Large intestine (tissue), 3 donors: ENCODE measurements at regions not wholly inside any gene's neighbourhood (a gene's known extent, or its start where the extent isn't known, plus 50 kb on each side); places are given as distances from the start of the nearest gene placed in this dataset.

ENCODE experiments used
- DNase-seq, 2 donors: peaks; one replicate each; pipeline versions ENCODE4 v3.0.0 to v3.0.0-alpha.2; 2013
- H3K27ac ChIP-seq: one replicate; pipeline ENCODE4 v1.5.1; 2013; ENCODE audit warnings: low read length
- H3K27me3 ChIP-seq: 2 replicates; pipeline ENCODE4 v1.6.1; 2013; ENCODE audit warnings: low read length; ENCODE audit not compliant: control insufficient read depth, insufficient read depth
- H3K36me3 ChIP-seq: 2 replicates; pipeline ENCODE4 v1.6.1; 2013; ENCODE audit warnings: low read length; ENCODE audit not compliant: control insufficient read depth, insufficient read depth
- H3K4me1 ChIP-seq: one replicate; pipeline ENCODE4 v1.6.1; 2013; ENCODE audit warnings: low read length; ENCODE audit not compliant: control insufficient read depth, insufficient read depth
- H3K4me3 ChIP-seq: one replicate; pipeline ENCODE4 v1.5.1; 2013; ENCODE audit warnings: low read length
- H3K9me3 ChIP-seq: one replicate; pipeline ENCODE4 v1.6.1; 2013; ENCODE audit warnings: mild to moderate bottlenecking, low read depth, low read length, moderate library complexity; ENCODE audit not compliant: control insufficient read depth
- WGBS: methylation state at CpG from one replicate; pipeline ENCODE4 v1.1.5; 2013; ENCODE audit warnings: low lambda C conversion rate; ENCODE audit not compliant: insufficient coverage; 5-methylcytosine and 5-hydroxymethylcytosine counted together

- no peaks in the 10 kb centered on the region for H3K27me3 ChIP-seq
- H3K27ac ChIP-seq: no peak overlapping the region
- H3K4me1 ChIP-seq: no peaks in the 10 kb centered on the region
- no peak for DNase-seq
- peaks cover 3% of the 10 kb centered on the region for H3K9me3 ChIP-seq
- no peak overlapping the region for H3K4me3 ChIP-seq
- WGBS: 89% methylated on average over 1 of the region's 4 CpGs
- no peaks in the 10 kb centered on the region for H3K36me3 ChIP-seq
Observed at GRCh38 chr1:232893481-232894313, 56.7 kb upstream of the NTPCR start.

GRCh38 chr1:232894436-232894835 is 56.0 kb upstream of the NTPCR start:
- Histone ChIP-seq H3K4me3 (no peak overlapping the region), H3K9me3 (peaks cover 5% of the 10 kb centered on the region), H3K36me3 (no peaks in the 10 kb centered on the region), H3K27ac (no peak overlapping the region), H3K27me3 (no peaks in the 10 kb centered on the region), H3K4me1 (no peaks in the 10 kb centered on the region)
- no peak for DNase-seq
- no CpG with 5 or more reads among the region's 3 CpGs for WGBS

GRCh38 chr1:232897949-232898465 is 52.4 kb upstream of the NTPCR start:
- no CpG with 5 or more reads among the region's 7 CpGs for WGBS
- no peak overlapping the region for H3K4me3 ChIP-seq
- H3K9me3 ChIP-seq: peaks cover 2% of the 10 kb centered on the region
- DNase-seq: no peak
- peaks cover 27% of the 10 kb centered on the region for H3K4me1 ChIP-seq
- no peaks in the 10 kb centered on the region for H3K27me3 ChIP-seq
- no peak overlapping the region for H3K27ac ChIP-seq
- H3K36me3 ChIP-seq: no peaks in the 10 kb centered on the region

- Histone ChIP-seq H3K9me3 (peaks cover 2% of the 10 kb centered on the region), H3K36me3 (no peaks in the 10 kb centered on the region), H3K4me3 (no peak overlapping the region), H3K4me1 (peaks cover 37% of the 10 kb centered on the region), H3K27me3 (no peaks in the 10 kb centered on the region), H3K27ac (no peak overlapping the region)
- DNase-seq: no peak
- WGBS: no CpG with 5 or more reads among the region's 5 CpGs
Observed at GRCh38 chr1:232899268-232899667, 51.1 kb upstream of the NTPCR start.

GRCh38 chr1:232899839-232900238 is 50.6 kb upstream of the NTPCR start:
- H3K4me1 ChIP-seq: peaks cover 38% of the 10 kb centered on the region
- no peak overlapping the region for H3K4me3 ChIP-seq
- DNase-seq: no peak
- peaks cover 2% of the 10 kb centered on the region for H3K9me3 ChIP-seq
- no peaks in the 10 kb centered on the region for H3K27me3 ChIP-seq
- no peak overlapping the region for H3K27ac ChIP-seq
- H3K36me3 ChIP-seq: no peaks in the 10 kb centered on the region
